ENCODE measurements at regions not wholly inside any gene's neighbourhood (a gene's known extent, or its start where the extent isn't known, plus 50 kb on each side); places are given as distances from the start of the nearest gene placed in this dataset.

DNA sequence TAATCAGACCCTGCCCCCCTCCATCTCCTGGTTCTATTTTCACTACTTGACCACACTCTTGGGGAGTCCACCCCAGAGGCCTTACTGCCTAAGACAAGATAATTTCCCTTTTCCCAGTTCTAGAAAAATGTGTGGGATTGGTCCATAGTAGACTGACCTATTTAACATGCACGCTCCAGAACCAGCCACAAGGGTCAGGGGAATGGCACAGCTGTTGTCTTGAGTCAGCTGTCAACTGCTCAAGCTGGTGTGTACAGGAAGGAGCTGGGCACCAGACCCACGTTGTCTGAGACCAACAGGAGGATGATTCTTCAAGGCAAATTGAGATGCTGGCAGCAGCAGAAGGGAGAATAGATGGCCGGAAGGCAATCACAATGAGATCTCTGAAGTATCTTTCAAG is 280.5 kb downstream of the UQCRFS1 start:
- H3K27me3 ChIP-seq (ENCODE audit: control insufficient read depth, insufficient read depth, low read length) = no peaks in the 10 kb centered on the region
- H3K9me3 ChIP-seq (ENCODE audit: control insufficient read depth, insufficient read depth, low read length) = no peaks in the 10 kb centered on the region
- no peak overlapping the region for H3K4me3 ChIP-seq (ENCODE audit: low read length)
- no peak for DNase-seq (ENCODE audit: low read depth, low spot score)
- H3K36me3 ChIP-seq (ENCODE audit: control insufficient read depth, insufficient read depth, low read length) = no peaks in the 10 kb centered on the region
- H3K27ac ChIP-seq (ENCODE audit: low read length) = no peak overlapping the region
- WGBS (ENCODE audit: insufficient coverage, insufficient read length) = no CpG with 5 or more reads among the region's 3 CpGs
- no peaks in the 10 kb centered on the region for H3K4me1 ChIP-seq (ENCODE audit: control insufficient read depth, insufficient read depth, low read length)

DNA sequence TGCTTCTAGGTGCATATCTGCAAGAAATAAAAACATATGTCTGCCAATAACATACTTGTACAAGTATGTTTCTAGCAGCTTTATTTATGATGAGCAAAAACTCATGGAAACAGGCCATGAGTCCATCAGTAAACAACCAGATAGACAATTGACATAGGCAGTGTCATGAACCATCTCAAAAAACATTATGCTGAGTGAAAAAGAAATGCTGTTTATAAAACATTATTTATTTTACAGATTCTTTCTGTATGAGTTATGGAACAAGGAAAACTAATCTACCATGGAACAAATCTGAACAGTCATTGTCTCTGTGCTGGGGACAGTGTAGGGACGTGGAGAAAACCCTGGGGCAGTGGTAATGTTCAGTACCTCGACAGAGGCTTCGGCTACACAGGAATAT is 283.9 kb downstream of the UQCRFS1 start:
- Histone ChIP-seq H3K9me3 (ENCODE audit: control insufficient read depth, insufficient read depth, low read length) (no peaks in the 10 kb centered on the region), H3K36me3 (ENCODE audit: control insufficient read depth, insufficient read depth, low read length) (no peaks in the 10 kb centered on the region), H3K4me1 (ENCODE audit: control insufficient read depth, insufficient read depth, low read length) (no peaks in the 10 kb centered on the region), H3K27ac (ENCODE audit: low read length) (no peak overlapping the region), H3K4me3 (ENCODE audit: low read length) (no peak overlapping the region), H3K27me3 (ENCODE audit: control insufficient read depth, insufficient read depth, low read length) (no peaks in the 10 kb centered on the region)
- DNase-seq (ENCODE audit: low read depth, low spot score) = no peak
- no CpG with 5 or more reads among the region's 3 CpGs for WGBS (ENCODE audit: insufficient coverage, insufficient read length)

DNA sequence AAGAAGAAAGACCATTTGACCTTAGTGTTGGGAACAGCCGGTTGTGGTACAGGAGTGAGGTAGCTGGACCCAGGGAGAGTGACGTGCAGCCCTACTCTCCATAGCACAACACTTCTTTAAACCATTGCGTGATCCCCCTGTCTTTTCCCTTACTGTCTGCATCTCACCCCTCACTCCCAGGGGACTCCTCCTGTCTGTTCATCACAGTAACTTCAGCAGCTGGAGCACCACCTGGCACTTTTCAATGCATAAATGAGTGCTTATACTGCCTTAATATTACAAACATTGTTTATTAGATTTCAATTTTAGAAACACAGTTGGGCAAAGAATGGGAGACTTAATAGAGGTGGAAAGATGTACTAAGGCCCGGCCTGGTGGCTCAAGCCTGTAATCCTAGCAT is 285.5 kb downstream of the UQCRFS1 start:
- Histone ChIP-seq H3K27ac (ENCODE audit: low read length) (no peak overlapping the region), H3K27me3 (ENCODE audit: control insufficient read depth, insufficient read depth, low read length) (no peaks in the 10 kb centered on the region), H3K4me1 (ENCODE audit: control insufficient read depth, insufficient read depth, low read length) (no peaks in the 10 kb centered on the region), H3K9me3 (ENCODE audit: control insufficient read depth, insufficient read depth, low read length) (no peaks in the 10 kb centered on the region), H3K4me3 (ENCODE audit: low read length) (no peak overlapping the region), H3K36me3 (ENCODE audit: control insufficient read depth, insufficient read depth, low read length) (no peaks in the 10 kb centered on the region)
- WGBS (ENCODE audit: insufficient coverage, insufficient read length) = no CpG with 5 or more reads among the region's 4 CpGs
- no peak for DNase-seq (ENCODE audit: low read depth, low spot score)

DNA sequence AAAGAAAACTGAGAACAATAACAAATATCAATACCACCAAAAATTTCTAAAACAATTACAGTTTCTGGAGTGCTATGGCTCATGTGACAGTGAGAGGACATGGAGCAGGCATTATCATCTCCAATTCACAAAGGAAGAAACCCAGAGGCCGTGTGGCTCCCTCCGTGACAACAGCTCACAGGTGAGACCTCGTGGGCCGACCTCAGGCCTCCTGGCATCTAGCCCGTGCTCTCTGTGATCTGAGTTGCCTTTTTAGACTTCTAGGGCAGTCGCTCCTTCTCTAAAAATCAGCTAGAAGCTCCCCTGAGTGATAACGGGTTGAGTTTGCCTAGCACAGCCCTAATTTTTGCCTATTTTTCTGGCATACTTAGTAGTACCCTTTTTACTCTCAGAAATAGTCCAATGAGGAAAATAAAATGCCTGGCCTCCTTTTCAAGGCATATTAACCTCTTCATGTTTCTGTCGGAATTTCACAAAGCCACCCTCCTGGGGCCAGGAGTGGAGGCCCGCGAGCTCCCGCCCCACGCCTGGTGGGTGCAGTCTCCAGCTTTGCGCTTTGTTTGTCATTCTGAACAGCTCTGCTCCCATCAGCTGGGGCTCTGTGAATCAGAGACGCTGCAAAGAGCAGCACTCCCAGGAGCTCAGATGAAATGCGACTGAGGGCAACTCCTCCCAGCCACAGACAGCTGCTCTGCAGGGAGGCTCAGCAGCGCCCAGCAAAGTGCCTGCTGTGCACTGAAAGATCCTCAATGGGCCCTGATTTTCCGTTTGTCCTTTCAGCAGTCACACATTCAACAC is 292.5 kb downstream of the UQCRFS1 start:
- Histone ChIP-seq H3K36me3 (ENCODE audit: control insufficient read depth, insufficient read depth, low read length) (no peaks in the 10 kb centered on the region), H3K4me3 (ENCODE audit: low read length) (no peak overlapping the region), H3K27ac (ENCODE audit: low read length) (no peak overlapping the region), H3K4me1 (ENCODE audit: control insufficient read depth, insufficient read depth, low read length) (no peaks in the 10 kb centered on the region), H3K27me3 (ENCODE audit: control insufficient read depth, insufficient read depth, low read length) (no peaks in the 10 kb centered on the region), H3K9me3 (ENCODE audit: control insufficient read depth, insufficient read depth, low read length) (no peaks in the 10 kb centered on the region)
- no CpG with 5 or more reads among the region's 17 CpGs for WGBS (ENCODE audit: insufficient coverage, insufficient read length)
- DNase-seq (ENCODE audit: low read depth, low spot score) = no peak

DNA sequence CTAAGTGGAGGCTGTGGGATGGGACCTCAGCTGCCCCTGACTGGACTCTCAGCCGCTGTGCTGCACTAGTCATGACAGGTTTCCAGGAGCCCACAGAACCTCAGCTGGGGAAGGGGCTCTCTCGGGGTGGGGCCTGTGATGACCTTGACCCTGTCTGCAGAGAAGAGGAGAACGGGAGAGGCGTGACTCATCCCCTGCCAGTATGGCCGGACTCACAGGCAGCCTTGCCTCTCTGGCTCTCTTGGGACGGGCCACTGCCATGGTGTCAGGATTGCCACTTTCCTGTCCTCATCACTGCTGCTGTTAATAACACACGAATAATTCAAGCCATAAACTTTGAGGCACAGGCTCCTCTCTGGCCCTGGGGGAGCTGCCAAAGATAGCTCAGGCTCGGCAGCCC is 295.3 kb downstream of the UQCRFS1 start:
- no CpG with 5 or more reads among the region's 8 CpGs for WGBS (ENCODE audit: insufficient coverage, insufficient read length)
- no peak for DNase-seq (ENCODE audit: low read depth, low spot score)

DNA sequence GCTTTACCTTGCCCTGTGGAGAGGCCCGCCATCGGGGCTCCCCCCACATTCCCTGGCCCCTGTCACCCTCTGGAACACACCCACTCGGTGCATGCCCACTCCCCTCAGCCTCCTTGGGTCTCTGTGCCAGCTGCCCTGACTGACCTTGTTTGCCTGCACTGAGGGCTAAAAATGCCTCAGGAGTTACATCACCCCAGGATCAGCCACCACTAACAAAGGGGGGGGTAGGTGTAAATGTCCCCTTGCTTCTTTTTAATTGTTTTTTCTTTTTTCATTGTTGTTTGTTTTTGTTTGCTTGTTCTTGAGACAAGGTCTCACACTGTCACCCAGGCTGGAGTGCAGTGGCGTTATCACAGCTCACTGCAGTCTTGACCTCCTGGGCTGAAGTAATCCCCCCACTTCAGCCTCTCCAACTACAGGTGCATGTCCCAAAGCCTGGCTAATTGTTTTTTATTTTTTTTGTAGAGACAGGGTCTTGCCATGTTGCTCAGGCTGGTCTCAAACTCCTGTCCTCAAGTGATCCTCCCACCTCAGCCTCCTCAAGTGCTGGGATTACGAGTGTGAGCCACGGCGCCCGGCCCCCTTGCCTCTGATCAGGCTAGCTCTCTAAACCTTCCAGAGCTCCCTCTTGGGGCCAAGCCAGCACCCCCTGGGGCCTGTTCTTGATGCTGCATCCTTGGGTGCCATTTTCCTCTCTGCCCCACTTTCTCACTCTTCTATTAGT is 297.1 kb downstream of the UQCRFS1 start:
- Histone ChIP-seq H3K4me3 (ENCODE audit: low read length) (no peak overlapping the region), H3K36me3 (ENCODE audit: control insufficient read depth, insufficient read depth, low read length) (no peaks in the 10 kb centered on the region), H3K4me1 (ENCODE audit: control insufficient read depth, insufficient read depth, low read length) (no peaks in the 10 kb centered on the region), H3K27ac (ENCODE audit: low read length) (no peak overlapping the region), H3K27me3 (ENCODE audit: control insufficient read depth, insufficient read depth, low read length) (no peaks in the 10 kb centered on the region), H3K9me3 (ENCODE audit: control insufficient read depth, insufficient read depth, low read length) (no peaks in the 10 kb centered on the region)
- no peak for DNase-seq (ENCODE audit: low read depth, low spot score)
- no CpG with 5 or more reads among the region's 8 CpGs for WGBS (ENCODE audit: insufficient coverage, insufficient read length)

More for the DNA sequence above, 295.3 kb downstream of the UQCRFS1 start:
- no peaks in the 10 kb centered on the region for H3K36me3 ChIP-seq (ENCODE audit: control insufficient read depth, insufficient read depth, low read length)
- H3K27ac ChIP-seq (ENCODE audit: low read length) = no peak overlapping the region
- no peak overlapping the region for H3K4me3 ChIP-seq (ENCODE audit: low read length)
- no peaks in the 10 kb centered on the region for H3K9me3 ChIP-seq (ENCODE audit: control insufficient read depth, insufficient read depth, low read length)
- no peaks in the 10 kb centered on the region for H3K4me1 ChIP-seq (ENCODE audit: control insufficient read depth, insufficient read depth, low read length)
- H3K27me3 ChIP-seq (ENCODE audit: control insufficient read depth, insufficient read depth, low read length) = no peaks in the 10 kb centered on the region

DNA sequence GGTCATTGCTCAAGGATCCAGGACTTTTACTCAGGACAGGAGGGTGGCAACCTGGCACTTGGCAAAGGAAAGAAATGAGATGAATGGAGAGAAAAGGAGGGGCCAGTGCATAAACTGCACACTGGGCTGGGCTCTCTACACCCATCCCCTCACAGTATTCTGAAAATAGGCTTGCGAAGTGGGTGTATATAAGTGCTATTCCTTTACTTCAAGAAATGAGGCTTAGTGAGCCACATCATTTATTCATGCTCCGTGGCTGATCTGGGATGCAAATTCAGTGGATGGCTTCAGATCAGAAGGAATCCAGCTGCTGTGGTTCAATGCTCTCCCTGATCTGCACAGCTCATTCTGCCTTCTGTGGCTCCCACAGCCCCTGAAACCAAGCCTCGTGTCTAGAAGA is 297.7 kb downstream of the UQCRFS1 start:
- DNase-seq (ENCODE audit: low read depth, low spot score) = no peak
- H3K36me3 ChIP-seq (ENCODE audit: control insufficient read depth, insufficient read depth, low read length) = no peaks in the 10 kb centered on the region
- H3K27me3 ChIP-seq (ENCODE audit: control insufficient read depth, insufficient read depth, low read length) = no peaks in the 10 kb centered on the region
- no peaks in the 10 kb centered on the region for H3K4me1 ChIP-seq (ENCODE audit: control insufficient read depth, insufficient read depth, low read length)
- WGBS (ENCODE audit: insufficient coverage, insufficient read length) = no CpG with 5 or more reads among the region's 3 CpGs
- no peak overlapping the region for H3K27ac ChIP-seq (ENCODE audit: low read length)
- no peaks in the 10 kb centered on the region for H3K9me3 ChIP-seq (ENCODE audit: control insufficient read depth, insufficient read depth, low read length)
- H3K4me3 ChIP-seq (ENCODE audit: low read length) = no peak overlapping the region

DNA sequence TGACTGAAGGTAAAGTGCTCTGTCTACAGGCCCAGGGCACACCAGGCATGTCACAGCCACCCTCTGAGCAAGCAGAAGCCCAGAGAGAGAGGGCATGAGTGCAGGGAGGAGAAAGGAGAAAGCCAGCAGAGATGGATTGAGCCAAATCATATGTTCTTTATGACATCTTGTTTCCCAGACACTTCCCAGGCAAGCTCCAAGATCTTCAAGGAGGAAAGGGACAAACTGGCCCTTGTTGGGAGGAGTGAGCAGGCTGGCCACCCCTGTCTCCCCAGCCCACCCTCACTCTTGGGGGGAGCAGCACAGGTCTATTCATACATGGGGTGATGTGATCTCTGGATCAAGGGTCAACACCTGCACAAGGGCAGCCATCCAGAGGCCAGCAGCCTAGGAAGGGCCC is 298.8 kb downstream of the UQCRFS1 start:
- H3K4me3 ChIP-seq (ENCODE audit: low read length) = no peak overlapping the region

DNA sequence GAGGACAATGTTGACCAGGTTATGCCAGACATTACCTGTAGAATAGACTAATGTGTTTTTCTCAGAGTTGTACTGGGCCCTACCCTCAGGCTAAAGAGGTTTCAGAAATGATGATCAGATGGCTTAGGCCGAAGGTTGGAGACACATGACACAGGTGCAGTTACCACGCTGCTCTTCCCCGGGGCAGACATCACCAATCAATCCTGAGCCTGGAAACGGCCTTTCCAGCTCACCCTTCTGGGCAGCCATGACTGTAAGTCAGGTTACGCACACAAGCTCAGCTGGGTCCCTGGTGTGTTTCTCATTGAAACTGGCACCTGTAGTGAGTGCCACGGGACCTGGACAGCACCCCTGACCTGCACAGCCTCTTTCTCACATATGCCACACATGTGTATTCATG is 299.3 kb downstream of the UQCRFS1 start:
- WGBS (ENCODE audit: insufficient coverage, insufficient read length) = no CpG with 5 or more reads among the region's 6 CpGs

More for the DNA sequence above, 298.8 kb downstream of the UQCRFS1 start:
- Histone ChIP-seq H3K27me3 (ENCODE audit: control insufficient read depth, insufficient read depth, low read length) (no peaks in the 10 kb centered on the region), H3K36me3 (ENCODE audit: control insufficient read depth, insufficient read depth, low read length) (no peaks in the 10 kb centered on the region), H3K9me3 (ENCODE audit: control insufficient read depth, insufficient read depth, low read length) (no peaks in the 10 kb centered on the region), H3K27ac (ENCODE audit: low read length) (no peak overlapping the region), H3K4me1 (ENCODE audit: control insufficient read depth, insufficient read depth, low read length) (no peaks in the 10 kb centered on the region)
- DNase-seq (ENCODE audit: low read depth, low spot score) = no peak

DNA sequence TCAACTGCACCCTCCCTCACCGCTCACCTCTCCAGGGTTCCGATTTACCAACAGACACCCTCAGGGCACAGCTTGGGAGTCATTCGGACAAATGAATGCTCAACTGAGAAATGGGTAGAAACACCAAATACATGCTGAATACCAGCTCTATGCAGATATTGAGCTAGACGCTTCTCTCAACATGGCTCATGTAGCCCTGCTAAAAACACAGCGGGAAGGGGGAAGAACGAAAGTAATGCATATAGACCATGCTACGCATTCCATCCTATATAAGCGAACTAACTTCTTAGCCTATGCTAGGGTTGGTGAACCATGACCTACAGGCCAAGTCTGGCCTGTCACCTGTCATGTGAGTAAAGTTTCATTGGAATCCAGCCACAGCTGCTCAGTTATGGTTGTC is 304.0 kb downstream of the UQCRFS1 start:
- Histone ChIP-seq H3K4me3 (ENCODE audit: low read length) (no peak overlapping the region), H3K4me1 (ENCODE audit: control insufficient read depth, insufficient read depth, low read length) (no peaks in the 10 kb centered on the region), H3K27ac (ENCODE audit: low read length) (no peak overlapping the region), H3K27me3 (ENCODE audit: control insufficient read depth, insufficient read depth, low read length) (no peaks in the 10 kb centered on the region), H3K9me3 (ENCODE audit: control insufficient read depth, insufficient read depth, low read length) (no peaks in the 10 kb centered on the region), H3K36me3 (ENCODE audit: control insufficient read depth, insufficient read depth, low read length) (no peaks in the 10 kb centered on the region)
- no CpG with 5 or more reads among the region's 8 CpGs for WGBS (ENCODE audit: insufficient coverage, insufficient read length)
- DNase-seq (ENCODE audit: low read depth, low spot score) = no peak

More for the DNA sequence above, 299.3 kb downstream of the UQCRFS1 start:
- H3K4me1 ChIP-seq (ENCODE audit: control insufficient read depth, insufficient read depth, low read length) = no peaks in the 10 kb centered on the region
- H3K27ac ChIP-seq (ENCODE audit: low read length) = no peak overlapping the region
- no peaks in the 10 kb centered on the region for H3K9me3 ChIP-seq (ENCODE audit: control insufficient read depth, insufficient read depth, low read length)
- no peak for DNase-seq (ENCODE audit: low read depth, low spot score)
- no peaks in the 10 kb centered on the region for H3K27me3 ChIP-seq (ENCODE audit: control insufficient read depth, insufficient read depth, low read length)
- no peaks in the 10 kb centered on the region for H3K36me3 ChIP-seq (ENCODE audit: control insufficient read depth, insufficient read depth, low read length)
- no peak overlapping the region for H3K4me3 ChIP-seq (ENCODE audit: low read length)

DNA sequence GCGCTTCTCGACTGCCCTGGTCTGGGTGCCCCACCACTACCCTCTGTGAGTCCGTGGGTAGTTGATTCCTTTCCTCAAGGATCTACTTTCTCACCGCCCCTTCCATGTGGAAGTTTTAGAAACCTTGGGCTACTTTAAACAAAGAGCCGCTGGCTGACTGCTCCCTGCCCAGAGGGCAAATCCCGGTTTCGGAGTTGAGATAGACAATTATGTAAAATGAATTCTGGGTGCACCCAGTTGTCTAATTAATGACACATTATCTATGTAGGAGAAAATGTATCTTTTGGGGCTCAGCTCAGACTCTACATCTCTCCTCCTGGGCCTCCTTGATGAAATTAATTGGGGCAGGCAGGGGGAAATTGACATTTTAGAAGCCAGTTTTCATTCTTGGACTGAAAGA is 305.4 kb downstream of the UQCRFS1 start:
- Histone ChIP-seq H3K27me3 (ENCODE audit: control insufficient read depth, insufficient read depth, low read length) (no peaks in the 10 kb centered on the region), H3K4me1 (ENCODE audit: control insufficient read depth, insufficient read depth, low read length) (no peaks in the 10 kb centered on the region), H3K27ac (ENCODE audit: low read length) (no peak overlapping the region), H3K4me3 (ENCODE audit: low read length) (no peak overlapping the region), H3K36me3 (ENCODE audit: control insufficient read depth, insufficient read depth, low read length) (no peaks in the 10 kb centered on the region), H3K9me3 (ENCODE audit: control insufficient read depth, insufficient read depth, low read length) (no peaks in the 10 kb centered on the region)
- DNase-seq (ENCODE audit: low read depth, low spot score) = no peak
- whole genome bisulfite sequencing (ENCODE audit: insufficient coverage, insufficient read length) = no CpG with 5 or more reads among the region's 7 CpGs

Measured in iPS DF 6.9 (cell line).